T-helper 9 cell (primary cell): ENCODE measurements at regions not wholly inside any gene's neighbourhood (a gene's known extent, or its start where the extent isn't known, plus 50 kb on each side); places are given as distances from the start of the nearest gene placed in this dataset.
"Not testable (repeated sequence)": the region's sequence is repeated elsewhere in the genome, so short reads cannot be mapped to it uniquely, and the experiment has no call there.

Experiments
- DNase-seq: peaks from one replicate; pipeline ENCODE4 v3.0.0-alpha.2; 2020

DNA sequence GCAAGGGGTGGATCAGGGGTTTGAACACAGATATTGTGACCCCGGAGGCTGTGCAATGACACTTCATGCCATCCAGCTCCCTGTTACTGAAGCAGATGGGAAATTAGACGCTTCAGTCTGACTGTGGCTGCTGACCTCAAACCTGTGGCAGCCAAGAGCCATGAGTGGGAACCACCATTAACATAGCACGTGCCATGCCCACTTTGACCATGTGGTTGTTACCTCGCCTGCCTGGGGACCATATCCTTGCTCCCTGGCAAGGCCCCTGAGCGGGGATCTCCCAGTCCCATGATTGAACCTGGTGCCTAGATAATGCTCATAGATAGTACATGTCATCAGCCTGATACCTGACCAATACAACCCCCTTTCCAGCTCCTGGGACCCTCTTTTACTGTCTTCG, 68.9 kb downstream of the CYP26B1 start:
- no peak for DNase-seq

DNA sequence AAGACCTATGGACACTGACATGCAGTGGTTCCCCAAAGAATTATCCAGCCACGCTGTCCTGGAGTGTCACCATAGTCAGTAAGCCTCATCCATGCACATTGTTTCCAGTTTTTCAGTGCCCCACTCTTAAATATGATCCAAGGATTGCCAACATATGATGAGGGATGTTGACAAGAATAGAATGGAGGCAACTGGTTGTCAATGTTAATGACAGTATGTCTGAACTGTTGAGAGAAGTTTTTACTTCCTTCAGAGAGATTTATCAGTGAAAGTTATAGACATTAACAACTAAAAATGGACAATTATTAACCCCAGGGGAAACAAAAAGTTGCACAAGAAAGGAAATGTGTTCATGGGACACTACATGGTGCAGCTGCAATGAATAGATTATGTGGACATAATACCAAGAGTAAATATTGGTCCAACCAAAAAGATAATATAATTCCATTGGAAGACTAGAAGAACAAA, 69.9 kb downstream of the CYP26B1 start:
- DNase-seq = no peak

DNA sequence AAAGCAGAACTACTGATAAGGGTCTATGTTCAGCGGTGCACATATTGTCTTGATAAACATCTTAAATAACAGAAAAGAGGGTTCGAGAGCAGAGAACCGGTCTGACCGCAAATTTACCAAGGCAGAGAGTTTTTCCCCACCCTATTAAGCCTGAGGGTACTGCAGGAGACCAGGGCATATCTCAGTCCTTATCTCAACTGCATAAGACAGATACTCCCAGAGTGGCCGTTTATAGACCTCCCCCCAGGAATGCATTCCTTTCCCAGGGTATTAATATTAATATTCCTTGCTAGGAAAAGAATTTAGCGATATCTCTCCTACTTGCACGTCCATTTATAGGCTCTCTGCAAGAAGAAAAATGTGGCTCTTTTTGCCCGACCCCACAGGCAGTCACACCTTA, 74.3 kb downstream of the CYP26B1 start:
- not testable (repeated sequence) for DNase-seq

DNA sequence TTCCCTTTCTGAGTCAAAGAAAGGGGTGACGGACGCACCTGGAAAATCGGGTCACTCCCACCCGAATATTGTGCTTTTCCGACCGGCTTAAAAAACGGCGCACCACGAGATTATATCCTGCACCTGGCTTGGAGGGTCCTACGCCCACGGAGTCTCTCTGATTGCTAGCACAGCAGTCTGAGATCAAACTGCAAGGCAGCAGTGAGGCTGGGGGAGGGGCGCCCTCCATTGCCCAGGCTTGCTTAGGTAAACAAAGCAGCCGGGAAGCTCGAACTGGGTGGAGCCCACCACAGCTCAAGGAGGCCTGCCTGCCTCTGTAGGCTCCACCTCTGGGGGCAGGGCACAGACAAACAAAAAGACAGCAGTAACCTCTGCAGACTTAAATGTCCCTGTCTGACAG, 83.5 kb downstream of the CYP26B1 start:
- DNase-seq = not testable (repeated sequence)

DNA sequence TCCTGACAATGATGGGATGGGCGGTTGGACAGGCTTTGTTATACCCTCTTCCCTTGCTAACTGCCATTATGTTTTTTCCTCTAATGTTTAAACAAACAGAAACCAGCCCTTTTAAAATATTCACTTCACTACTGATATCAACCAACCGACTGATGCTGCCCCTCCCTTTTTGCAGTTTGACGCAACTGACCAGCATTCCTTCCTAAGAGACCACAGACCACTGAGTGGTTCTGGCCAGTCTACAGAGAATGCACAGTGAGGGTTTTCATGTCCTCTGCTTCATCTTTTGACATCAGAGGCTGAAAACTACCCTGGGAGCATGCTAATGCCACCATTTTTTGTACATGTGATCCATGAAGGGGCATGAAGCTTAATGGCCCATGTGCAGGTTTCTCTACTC, 85.3 kb downstream of the CYP26B1 start:
- no peak for DNase-seq

DNA sequence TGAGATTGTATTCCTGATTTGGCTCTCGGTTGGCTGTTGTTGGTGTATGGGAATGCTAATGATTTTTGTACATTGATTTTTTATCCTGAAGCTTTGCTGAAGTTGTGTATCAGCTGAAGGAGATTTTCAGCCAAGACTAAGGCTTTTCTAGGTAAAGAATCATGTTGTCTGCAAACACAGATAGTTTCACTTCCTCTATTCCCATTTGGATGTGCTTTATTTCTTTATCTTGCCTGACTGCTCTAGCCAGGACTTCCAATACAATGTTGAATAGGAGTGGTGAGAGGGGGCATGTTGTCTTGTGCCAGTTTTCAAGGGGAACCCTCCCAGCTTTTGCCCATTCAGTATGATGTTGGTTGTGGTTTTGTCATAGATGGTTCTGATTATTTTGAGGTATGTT, 90.4 kb downstream of the CYP26B1 start:
- no peak for DNase-seq

DNA sequence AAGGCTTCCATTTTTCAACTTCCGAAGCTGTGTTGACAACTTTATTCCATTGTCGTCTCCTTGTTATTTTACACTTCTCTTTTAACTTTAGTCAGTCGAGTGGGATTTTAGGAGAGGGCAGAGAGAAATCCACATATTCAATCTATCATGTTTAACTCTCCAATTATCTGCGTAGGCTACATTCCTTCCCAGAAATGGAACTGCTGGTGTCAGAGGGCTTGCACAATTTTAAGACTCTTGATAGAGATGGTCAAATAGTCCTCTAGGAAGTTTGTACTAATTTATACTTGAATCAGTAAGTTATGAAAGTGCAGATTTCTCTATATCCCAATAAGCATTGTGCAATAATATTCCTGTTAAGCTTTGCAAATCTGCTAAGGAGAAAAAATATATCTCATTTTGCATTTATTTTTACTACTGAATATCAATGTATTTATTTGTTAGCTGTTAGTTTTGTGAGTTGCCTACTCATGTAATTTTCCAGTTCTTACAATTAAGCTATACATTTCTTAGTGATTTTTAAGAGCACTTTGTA, 95.6 kb downstream of the CYP26B1 start:
- no peak for DNase-seq

DNA sequence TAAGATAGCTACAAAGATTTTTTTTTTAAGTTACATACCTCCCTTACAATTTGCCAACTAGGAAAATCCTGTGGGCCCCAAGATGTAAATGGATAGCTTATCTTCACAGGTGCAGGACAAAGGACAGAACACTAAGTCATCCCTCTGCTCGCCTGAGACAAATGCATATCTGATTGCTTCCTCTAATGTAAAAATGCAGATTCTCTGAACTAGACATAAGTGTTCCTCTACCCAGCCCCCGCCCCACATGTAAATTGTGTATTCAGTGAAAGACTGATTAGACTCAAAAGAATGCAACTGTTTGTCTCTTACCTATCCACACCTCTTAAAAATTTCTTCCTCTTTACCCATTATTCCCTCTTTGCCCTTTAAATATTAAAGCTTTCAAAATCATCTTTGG, 96.5 kb downstream of the CYP26B1 start:
- no peak for DNase-seq

DNA sequence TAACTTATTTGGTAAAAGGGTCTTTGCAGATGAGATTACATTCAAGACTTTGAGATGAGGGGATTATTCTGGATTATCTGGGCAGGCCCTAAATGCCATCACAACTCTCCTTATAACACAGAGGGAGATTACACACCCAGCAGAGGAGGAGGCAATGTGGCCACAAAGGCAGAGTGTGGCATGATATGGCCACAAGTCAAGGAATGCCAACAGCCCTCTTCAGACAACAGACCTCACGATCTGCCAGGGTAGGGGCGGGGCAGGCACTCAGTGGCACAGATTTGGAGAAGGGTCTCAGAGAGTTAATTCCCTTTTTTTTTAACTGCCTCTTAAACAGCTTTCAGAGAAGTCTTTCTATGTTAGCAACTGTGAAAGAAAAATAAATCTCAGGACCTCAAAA, 96.9 kb downstream of the CYP26B1 start:
- no peak for DNase-seq

DNA sequence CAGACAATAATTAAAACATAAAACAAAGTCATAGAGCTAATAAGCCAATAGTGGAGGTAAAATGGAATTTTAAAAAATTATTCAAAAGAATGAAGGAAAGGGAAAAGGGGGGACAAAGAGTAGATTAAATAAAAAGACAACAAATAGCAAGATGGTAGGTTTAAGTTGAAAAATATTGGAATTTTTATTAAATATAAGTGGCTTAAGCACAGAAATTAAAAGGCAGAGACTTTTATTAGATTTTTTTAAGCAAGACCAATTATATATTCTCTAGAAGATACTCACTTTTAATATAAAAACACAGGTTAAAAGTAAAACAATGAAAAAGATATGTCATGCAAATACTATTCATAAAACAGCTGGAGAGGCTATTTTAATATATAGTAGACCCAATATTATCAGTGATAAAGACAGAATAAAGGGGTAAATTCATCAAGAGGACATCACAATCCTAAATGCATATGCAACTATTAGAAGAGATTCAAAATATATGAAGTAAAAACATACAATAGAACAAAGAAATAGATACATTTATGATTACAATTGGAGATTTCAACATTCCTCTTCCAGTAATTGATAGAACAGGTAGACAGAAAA, 98.7 kb downstream of the CYP26B1 start:
- no peak for DNase-seq

DNA sequence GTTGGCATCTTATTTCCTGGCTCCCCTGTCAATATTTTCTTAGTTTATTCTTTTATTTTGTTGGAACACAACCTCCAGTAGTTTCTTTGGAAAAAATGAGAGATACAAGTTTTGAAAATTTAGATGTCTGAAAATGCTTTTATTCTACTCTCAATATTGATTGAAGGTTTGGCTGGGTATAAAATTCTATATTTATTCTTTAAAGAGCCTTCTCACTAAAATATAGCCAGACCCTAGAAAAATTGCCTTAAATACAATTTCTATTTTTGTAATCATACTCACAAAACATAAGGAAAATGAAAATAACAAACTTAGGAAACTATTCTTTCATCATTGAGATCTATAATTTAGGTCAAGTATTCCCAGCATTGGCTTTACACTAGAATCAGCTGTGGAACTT, 103.7 kb downstream of the CYP26B1 start:
- DNase-seq = no peak

DNA sequence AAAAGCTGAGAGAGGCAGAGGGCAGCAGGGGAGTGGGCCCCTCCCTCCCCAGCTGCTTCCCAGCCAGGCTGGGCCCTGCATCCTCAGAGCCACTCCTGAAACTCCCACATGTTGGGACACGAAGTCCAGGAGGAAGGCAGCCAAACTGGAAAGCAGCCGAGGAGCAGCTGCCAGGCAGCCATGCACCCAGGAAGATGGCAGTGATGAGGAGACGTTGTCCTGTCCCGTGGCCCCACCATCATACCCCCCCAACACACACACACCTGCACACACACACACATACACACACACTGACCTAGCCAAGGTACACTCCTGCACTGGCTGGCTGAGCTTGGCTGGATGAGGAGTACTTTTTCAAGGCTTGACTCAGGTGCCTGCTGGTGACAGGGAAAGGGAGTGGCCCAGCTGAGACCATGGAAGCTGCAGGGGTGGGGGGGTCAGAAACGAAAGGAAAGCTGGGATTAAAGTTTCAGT, 106.0 kb downstream of the CYP26B1 start:
- DNase-seq = no peak

DNA sequence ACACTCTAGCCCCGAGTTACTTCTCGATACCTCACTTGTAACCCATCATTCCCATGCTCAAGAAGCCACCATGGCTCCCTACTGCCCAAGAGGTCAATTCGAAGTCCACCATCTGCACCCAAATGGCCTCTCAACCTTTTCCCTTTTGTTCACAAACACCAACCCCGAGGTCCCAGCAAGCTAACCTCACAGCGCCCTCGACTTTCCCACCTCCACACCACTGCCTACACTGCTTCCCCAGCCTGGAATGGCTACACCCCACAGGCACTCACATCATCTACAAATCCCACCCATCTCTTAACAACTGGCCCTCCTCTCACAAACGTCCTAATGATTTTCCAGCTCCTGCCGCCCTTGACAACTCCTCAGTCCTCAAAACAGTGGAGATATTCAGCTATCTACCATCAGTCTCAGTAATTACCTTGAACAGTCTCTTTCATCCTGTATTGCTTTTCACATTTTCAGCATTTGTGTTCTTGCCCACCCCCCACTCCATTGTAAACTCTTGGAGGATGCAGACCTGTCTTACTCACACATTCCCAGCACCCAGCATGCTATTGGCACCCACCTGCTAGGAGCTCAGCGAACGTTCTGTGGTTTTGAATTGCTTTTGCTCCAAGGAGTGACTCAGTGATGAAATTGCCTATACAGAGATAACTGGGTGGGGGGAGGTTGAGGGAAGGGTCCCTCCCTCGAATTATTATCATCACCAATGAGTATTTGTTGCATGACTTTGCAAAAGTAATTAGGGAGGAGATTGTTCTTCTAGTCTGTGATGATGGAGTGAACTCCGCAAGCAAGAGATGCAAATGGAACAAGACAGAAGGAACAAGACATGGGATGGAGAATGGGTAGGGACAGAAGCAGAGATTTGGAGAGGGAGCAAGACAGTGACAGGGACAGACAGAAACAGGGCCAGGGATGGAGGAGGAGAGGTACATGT, 106.8 kb downstream of the CYP26B1 start:
- no peak for DNase-seq

DNA sequence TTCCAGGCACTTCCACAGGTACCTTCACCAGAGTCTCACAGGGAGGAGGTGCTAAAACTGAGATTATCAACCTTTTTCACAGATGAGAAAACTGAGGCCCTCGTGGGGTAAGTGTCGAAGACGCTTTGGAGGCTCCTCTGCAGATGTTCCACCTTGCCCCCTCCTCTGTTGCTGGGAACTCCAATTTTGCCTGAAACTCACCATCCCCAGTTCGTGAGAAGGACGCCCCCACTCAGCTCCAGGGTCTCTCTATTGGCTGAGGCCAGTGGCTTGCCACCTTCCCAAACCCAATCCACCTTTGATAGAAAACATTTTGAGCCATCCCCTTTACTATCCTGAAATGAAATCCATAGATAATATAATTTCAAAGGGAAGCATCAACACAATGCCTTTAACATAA, 109.1 kb downstream of the CYP26B1 start:
- no peak for DNase-seq

DNA sequence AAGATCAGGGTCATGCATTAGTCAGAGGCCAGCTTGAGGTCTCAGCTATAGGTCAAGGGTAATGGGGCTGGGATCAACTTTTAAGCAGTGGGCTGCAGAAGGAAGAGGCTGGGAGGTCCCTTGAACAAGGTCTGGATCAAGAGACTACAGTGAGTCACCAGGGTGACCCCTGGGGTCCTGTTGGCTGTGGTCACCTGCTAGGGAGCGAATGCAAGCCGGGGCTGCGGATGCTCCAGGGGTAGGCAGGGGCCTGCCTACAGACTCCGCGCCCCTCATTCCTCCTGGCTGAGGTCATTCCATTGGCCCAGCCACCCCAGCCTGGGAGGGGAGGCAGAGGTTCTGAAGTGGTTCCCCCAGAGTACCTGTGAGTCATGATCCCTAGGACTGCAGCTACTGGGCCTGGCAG, 110.4 kb downstream of the CYP26B1 start:
- DNase-seq = no peak

DNA sequence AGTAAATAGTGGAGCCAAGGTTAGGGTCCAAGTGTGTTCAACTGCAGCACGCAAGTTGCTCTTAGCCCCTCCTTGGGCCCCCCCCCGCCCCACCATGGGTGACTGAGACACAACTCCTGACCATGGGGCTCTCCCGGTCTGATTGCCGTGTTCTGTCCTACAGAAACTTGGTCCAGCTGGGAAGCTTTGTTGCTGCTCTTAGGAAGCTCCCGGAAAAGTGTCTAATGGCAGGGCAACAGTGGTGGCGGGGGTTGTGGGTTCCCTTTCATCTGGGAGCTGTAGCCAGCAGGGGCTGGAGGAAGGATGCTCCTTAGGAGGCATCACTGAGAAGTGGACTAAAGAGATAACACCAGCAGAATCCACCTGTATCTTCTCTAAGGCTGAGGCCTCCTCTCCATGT, 111.1 kb downstream of the CYP26B1 start:
- DNase-seq = no peak

DNA sequence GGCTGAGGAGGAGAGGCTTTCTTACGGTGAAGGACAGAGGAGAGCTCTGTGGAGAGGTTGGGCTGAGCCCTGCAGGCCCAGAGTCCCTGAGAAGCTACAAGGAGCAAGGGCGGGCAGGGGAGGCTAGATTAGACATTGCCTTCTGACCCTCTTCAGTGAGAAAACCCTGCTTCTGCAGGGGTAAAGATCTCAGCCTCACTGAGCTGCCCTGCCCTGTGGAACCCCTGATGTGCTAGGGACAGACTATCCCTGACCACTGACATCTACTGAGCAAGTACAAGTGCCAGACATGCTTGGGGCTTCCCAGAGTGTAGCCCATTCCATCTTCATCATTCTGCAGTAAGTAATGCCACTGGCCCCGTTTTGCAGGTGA, 111.5 kb downstream of the CYP26B1 start:
- no peak for DNase-seq

DNA sequence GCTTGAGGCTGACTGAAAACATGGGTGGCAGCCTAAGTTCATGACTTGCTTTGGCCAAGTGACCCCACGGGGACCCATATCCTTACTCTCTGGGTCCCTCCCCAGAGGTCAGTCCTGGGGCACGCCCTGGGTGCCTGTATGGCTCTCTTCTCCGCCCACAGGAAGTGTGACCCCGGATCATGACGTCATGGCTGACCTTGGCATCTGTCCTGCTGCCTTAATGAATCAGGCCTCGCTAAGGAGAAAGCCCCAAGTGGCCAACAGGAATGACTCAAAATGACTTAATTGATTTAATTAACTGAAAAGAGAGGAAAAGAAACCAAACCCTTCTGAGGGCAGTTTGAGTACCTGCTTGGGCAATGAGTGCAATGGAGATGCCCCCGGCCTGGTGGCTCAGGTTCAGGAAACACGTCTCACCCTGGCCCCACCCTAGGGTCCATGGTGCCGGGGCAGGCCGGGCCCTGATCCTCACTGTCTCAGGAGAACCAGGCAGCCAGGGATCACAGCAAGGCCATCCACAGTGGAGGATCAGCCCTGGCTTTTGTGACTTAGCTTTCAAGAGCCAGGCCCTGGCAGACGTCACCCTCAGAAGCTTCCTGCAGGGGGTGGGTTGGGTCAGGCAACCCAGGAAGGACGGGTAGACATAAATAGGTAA, 112.0 kb downstream of the CYP26B1 start:
- DNase-seq = no peak

DNA sequence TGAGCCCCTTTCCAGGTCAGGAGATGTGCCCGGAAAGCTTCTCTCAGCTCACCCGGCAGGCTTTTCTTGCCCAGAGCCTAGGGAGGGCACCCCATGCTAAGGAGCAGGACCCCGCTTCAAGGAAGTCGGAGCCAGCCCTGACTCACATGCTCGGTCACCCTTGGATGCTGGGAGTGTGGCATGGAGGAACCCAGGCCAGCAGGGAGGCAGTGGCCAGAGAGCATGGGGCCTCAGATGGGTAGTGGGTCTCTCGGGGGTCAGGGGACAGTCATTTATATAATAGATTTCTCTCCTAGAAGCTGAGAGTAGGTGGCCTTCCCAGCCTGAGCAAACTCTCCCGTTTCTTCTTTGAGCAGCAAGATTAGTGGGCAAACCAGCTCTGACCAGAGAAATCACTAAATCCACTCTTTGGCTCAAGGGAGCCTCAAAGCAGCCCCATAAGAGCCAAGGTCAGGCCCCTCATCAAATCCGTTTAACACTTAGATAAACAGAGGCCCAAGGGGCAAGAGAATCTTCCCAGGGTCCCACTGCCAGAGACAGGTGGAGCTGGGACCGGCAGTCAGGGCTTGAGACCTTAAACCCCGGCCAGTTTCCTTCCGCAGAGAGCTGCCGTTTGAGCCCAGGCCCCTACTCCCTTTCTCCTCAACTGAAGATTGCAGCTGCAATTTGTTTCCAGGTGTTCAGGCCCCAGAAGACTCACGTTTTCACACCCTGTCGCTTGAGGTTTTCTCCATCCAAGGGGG, 113.1 kb downstream of the CYP26B1 start:
- DNase-seq = no peak

DNA sequence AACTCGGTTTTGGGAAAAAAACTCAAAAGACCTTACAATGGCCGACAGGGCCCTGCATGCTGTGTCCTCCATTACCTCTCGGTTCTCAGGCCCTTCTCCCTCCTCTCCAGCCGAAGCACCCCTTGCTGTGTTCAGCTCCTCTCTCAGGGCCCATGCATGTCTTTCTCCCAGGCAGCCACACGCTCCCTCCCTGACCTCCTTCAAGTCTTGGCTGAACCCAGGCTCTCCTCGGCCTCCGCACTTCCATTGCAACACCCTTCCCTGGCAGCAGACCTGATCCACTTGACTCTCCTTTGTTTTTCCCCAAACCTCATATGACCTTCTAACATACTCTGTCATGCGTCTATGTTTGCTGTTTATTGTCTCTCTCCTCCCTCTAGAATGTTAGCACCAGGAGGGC, 114.0 kb downstream of the CYP26B1 start:
- no peak for DNase-seq

DNA sequence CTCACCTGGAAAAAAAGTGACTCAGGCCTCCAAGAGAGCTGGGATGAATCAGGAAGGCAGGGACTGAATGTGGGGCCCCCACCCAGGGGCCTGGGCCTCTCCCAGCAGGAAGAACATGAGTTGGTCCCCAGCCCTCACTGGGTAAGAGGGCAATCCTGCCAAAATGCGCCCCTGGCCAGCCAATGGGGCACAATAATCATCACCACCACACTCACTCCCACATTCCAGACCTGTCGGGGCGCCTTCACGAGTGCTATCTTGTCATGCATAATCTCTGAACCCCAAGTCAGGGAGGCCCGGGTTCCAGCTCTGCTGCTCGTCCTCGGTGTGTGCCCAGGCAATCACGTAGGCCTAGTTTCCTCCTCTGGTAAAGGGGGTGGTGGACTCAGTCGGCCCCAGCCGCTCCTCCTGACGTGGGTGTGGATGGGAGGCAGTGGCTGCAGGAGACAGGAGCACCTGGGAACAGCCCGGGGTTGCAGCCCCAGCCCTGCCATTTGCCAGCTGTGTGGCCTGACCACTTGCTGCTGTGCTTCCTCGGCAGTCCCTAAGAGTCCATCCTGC, 115.1 kb downstream of the CYP26B1 start:
- no peak for DNase-seq

DNA sequence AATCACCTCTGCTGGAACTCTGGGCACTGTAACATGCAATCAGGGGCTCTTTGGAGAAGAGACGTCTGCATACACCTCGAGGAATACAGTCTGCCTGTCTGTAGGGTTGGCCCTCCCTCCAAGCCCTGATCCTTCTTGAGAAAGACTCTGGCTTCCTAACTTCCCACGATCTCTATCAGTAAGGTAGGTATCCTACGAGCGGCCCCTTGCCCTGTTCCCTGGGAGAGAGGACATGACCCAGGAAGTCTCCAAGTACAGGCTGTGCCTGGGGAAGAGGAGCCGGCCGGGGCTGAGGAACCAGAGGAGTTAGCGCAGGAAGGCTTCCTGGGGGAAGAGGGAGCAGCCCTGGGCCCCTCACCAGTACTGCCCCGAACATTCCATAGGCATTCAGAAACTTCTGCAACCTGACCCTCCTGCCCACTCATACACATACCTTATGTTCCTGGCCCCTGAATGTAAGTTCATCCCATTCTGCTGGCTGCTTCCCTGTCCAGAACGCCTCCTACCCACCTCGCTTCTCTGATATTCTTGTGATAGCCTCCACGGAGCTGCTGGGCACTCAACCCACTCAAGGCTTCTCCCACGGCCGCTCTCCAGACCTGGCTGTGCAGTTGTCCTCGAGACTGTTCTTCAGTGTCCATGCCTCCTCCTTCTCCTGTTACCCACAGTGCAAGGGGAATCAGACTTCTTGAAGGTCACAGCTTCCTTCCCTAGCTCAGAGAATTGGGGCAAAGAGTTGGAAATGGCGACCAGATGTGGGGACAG, 116.1 kb downstream of the CYP26B1 start:
- DNase-seq = no peak
